Stimulated activated CD4-positive, alpha-beta T cell treated with anti-CD3 and anti-CD28 coated beads, Interleukin-1b, Interleukin-23, amount 100 ng/mL, for 48 hours (primary cell): ENCODE measurements at regions not wholly inside any gene's neighbourhood (a gene's known extent, or its start where the extent isn't known, plus 50 kb on each side); places are given as distances from the start of the nearest gene placed in this dataset.
"Not testable (repeated sequence)": the region's sequence is repeated elsewhere in the genome, so short reads cannot be mapped to it uniquely, and the experiment has no call there.

ENCODE experiments used
- DNase-seq: peaks from one replicate; pipeline ENCODE4 v3.0.0-alpha.2; 2020

GRCh38 chr2:237218756-237219155 is 133.1 kb downstream of the COPS8 start:
- DNase-seq, result no peak

DNA sequence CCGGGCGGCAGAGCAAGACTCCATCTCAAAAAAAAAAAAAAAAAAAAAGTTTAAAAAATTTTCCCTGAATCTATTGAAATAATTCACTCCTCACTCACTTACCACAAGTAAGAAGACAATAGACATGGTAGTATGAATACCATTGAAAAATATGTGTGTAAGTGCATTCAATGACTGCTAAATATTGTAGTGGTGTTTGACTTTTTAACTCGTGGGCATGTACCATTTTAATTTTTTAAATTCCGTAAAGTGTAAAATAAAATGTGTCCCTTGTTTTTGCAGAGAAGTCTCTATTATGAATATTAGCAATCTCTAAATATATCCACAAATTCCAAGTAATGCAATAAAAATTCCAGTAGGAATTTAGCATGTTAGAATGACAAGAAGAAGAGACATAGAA is 134.1 kb downstream of the COPS8 start:
- DNase-seq, result no peak

- DNase-seq, result no peak
These were observed 135.8 kb downstream of the COPS8 start for GRCh38 chr2:237221443-237221842.

- no peak for DNase-seq
These were observed 136.5 kb downstream of the COPS8 start for GRCh38 chr2:237222178-237222577.

DNA sequence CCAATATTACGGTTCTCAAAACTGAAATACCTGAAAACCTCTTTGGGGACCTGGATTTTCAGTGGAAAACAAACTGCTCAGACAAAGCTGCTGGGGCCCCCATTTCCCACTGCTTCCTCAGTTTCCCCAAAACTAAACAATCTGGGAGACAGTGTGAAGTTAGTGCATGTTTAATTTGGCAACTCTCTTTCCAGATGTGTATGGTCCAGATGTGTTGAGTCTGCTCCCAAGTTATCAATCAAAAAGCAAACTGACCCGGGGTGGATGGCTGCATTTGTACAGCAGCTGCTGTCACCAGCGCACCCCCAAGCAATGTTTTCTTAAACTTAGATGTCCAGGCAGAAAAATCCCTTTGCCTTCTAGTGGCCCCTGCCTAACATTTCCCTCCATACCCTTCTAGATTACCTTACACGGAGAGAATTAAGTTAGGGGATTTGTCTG is 136.9 kb downstream of the COPS8 start:
- no peak for DNase-seq

- DNase-seq, result no peak
These were observed 137.6 kb downstream of the COPS8 start for GRCh38 chr2:237223201-237223861.

GRCh38 chr2:237227190-237227589 is 141.5 kb downstream of the COPS8 start:
- DNase-seq, result no peak

DNA sequence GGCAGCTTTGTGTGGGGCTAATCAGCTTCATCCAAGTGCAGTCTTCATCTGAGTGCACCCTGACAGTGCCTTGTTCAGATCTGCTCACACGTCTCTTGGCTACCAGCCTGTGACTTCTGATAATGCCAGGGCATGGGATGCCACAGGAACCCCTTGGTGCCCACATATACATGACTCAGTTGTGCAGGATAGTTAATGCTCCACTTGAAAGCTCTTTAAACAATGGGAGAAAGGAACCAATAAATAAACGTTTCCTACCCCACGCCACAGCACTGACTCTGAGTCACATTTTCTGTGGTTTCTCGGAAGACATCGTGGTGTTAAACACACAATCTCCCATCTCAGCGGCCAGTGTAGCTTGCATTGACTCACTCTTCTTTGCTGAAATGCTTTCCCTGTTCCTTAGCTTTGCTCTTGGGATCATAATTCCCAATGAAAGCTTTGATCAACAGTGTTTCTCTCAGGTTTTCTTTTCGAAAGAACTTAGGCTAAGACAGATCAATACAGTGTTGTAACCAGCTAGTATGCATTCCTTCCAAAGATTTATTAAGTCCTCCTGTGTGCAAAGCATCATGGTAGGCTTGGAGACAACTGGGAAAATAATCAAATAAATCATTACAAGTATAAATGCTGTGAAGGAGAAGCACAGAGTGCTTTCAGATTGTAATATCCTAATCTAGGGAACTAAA is 142.0 kb downstream of the COPS8 start:
- DNase-seq, result peak; percentile 17

- no peak for DNase-seq
These were observed 142.6 kb downstream of the COPS8 start for GRCh38 chr2:237228281-237228625.

GRCh38 chr2:237229905-237230304 is 144.2 kb downstream of the COPS8 start:
- no peak for DNase-seq

GRCh38 chr2:237230355-237230754 is 144.7 kb downstream of the COPS8 start:
- DNase-seq, result no peak

DNA sequence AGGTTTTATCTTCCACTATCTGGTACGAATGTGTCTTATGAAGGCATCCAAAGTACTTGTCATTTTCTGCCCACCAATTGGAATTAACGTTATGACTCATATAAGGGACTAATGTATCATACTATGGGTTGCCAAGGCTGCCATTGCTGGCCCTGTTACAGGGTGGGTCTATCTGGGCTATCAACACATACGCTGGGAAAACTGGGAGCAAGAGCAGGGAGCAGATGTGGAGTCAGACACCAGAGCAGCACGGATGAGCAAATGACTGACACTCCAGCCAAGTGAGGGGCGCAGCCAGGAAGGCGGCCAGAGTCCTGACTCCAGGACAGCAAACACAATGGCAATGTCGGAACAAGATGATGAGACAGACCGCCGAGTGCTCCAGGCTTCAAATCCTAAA is 145.9 kb downstream of the COPS8 start:
- no peak for DNase-seq

- no peak for DNase-seq
These were observed 146.5 kb downstream of the COPS8 start for GRCh38 chr2:237232166-237232565.

DNA sequence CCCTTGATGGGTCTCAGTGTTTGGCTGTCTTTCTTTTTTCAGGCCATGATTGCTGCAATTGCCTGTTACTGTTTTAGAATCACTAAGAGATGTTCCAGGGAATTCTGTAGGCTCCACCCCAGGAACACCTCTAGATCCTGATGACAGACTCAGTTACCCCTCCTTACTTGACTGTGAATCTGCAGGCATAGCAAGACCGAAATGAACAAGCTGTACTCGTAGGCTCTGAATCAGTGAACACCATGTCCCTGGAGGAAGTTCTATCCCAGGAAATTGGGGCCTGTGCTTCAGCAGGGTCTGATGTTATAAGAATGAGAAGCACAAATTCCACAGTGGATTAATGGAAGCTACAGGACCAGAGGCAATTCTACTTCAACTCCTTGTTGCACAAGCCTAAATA is 148.6 kb downstream of the COPS8 start:
- no peak for DNase-seq

GRCh38 chr2:237235383-237236095 is 149.8 kb downstream of the COPS8 start:
- DNase-seq, result no peak

DNA sequence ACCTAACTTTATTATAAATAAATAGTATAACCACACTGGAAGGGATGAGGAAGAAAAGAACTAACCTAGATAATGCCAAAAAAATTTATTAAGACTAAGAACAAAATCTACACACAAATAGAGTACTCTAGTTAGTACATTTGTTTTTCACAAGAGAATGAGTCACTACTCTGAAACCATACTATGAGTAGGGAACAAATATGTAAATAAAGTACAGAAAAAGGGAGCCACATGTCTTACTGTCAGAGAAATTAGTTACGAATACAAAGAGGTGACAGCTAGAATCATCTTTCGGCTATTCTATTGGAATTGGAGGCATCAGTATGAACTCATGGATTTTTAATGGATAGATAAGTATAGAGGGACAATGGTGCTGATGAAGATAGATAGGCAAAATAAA is 150.5 kb downstream of the COPS8 start:
- DNase-seq, result no peak

GRCh38 chr2:237238249-237238648 is 152.6 kb downstream of the COPS8 start:
- no peak for DNase-seq

- no peak for DNase-seq
These were observed 154.6 kb downstream of the COPS8 start for GRCh38 chr2:237240252-237240651.

- DNase-seq, result not testable (repeated sequence)
These were observed 155.2 kb downstream of the COPS8 start for GRCh38 chr2:237240868-237241267.

- no peak for DNase-seq
These were observed 156.4 kb downstream of the COPS8 start for GRCh38 chr2:237242091-237242536.

DNA sequence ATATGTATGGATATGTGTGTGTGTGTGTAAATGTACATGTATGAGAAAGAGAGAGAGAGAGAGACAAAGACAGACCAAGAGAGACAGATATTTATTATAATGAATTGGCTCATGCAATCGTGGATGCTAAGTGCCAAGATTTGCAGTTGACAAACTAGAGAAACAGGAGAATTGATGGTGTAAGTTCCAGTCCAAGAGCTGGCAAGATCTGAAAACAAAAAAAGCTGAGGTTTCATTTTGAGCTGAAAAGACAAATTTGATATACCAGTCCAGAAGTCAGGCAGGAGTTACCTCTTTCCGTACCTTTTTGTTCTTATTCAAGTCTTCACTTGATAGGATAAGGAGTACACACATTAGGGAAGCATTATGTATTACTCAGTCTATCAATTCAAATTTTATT is 157.8 kb downstream of the COPS8 start:
- no peak for DNase-seq

- DNase-seq, result no peak
These were observed 158.5 kb downstream of the COPS8 start for GRCh38 chr2:237244178-237244577.

- DNase-seq, result no peak
These were observed 159.4 kb downstream of the COPS8 start for GRCh38 chr2:237244976-237245646.

- no peak for DNase-seq
These were observed 163.4 kb downstream of the COL6A3 start for GRCh38 chr2:237250599-237250998.
